GM18873 (cell line): ENCODE measurements at regions not wholly inside any gene's neighbourhood (a gene's known extent, or its start where the extent isn't known, plus 50 kb on each side); places are given as distances from the start of the nearest gene placed in this dataset.
A peak's percentile ranks its signal among the peaks of the same experiment; 100 is the strongest.

Experiments used
- ATAC-seq: cut with Tn5 transposase; IDR thresholded peaks from one replicate; pipeline ENCODE4 v1.9.1; 2021; ENCODE audit warnings: mild to moderate bottlenecking, moderate library complexity, moderate number of reproducible peaks; ENCODE audit not compliant: unreplicated experiment, low FRiP score

DNA sequence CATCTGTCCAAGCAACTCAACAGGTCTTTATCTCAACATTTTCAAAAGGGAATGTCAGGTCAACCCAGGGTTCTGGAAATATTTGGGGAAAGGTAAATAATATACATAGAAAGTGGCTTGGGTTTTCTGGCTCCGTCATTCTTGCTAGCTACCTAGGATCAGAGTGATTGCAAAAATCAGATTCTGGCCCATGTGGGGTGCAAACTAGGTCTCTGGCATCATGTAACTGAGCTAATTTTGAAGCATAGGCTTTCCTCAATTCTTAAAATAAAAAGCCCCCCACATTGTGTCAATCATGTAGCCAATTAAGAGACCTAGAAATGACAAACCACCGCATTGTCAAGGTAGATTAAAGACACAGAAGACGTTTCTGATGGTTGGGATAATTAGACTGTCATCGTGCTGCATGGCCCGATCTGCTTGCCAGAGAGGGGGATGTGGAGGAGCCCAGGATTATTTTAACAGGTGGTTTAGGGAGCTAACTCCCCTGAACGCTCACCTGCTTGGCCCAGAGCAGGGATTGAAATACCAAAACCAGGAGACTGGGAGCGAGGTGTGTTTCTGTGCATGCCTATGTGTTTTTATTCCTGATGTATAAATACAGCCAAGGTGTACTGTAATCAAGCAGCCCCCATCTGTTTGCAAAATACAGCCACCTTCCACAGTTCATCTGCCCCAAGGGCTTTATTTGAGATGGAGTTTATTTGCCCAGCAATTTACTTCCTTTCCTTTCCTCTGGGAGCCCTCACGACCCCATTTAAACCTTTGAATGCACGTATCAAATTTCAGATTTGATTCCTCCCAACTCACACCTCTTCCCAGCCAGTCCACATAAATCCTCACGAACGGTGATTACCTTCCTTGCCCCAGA is 189.5 kb downstream of the TTC8 start:
- no peak for ATAC-seq

DNA sequence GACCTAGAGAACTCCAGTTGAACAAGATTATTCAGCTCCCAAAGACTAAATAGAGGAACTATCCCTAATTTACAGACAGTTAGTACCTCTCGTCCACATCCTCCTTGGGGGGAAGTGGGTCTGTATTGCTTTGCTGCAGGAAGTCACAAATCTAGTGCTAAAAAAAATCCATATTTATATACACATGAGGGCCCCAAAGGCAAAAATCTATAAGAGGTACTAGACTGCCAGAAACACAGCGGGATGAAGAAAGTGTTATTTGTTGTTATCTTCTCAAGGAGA is 190.1 kb downstream of the TTC8 start:
- no peak for ATAC-seq

DNA sequence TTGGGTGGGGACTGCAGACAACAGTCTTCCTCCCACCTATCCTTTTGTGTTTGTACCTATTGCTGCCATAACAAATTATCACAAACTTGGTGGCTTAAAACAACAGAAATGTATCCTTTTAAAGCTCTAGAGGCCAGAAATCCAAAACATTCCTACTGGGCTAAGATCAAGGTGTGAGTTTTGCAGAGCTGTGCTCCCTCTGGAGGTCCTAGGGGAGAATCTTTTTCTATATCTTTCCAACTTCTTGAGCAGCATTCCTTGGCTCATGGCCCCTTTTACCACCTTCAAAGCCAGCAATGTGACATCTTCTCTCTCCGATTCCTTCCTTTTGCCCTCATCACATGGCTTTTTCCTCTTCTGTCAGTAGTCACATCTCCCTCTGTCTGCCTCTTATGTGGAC is 190.6 kb downstream of the TTC8 start:
- ATAC-seq, result no peak

DNA sequence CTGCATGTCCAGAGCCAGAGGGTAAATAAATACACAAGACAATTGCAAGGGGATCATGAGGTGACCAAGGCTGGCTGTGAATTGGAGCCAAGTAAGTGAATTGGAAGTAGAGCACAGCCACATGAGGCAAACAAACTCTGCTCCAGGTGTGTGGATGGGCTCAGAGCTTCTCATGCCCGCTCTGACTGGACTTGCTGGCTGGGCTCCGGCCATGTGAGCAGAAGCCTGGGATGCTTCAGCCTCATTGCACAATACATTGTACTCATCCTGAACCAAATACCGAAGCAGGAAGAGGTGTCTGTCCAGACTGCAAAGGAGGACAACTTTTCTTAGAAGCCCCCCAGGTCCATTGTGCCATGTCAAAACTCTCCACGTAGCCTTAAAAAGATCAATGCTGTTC is 193.0 kb downstream of the TTC8 start:
- no peak for ATAC-seq

DNA sequence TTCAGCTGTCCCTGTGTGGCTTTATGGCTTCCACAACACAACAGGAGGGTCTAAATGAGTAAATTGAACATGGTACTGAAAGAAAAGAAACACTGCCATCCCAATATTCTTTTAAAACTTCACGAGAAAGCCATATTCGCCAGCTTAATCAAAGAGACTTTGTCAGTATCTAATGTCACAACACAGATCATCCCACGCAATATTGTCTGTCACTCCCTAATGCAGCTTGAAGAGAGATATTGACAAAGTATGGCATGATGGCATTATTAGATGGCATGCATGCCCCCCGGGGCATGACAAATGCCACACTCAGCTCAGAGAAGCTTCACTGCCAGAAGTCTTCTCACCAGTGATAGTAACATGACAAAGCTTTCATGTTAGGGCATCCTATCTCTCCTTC is 197.8 kb downstream of the TTC8 start:
- ATAC-seq, result no peak

DNA sequence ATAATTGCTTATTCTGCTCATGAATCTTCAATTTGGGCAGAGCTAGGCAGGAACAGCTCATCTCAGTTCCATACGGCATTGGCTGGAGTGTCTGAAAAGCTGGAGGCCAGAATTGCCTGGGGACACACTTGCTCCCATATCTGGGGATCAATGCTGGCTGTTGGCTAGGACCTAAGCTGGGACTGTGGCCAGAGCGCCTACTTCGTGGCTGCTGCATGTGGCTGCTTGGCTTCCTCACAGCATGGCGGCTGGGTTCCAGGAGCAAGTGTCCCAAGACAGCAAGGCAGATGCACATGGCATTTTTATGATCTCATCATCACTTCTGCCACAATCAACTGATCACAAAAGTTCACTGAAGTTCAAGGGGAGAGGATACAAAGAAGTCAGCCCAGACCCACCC is 200.2 kb downstream of the TTC8 start:
- no peak for ATAC-seq

DNA sequence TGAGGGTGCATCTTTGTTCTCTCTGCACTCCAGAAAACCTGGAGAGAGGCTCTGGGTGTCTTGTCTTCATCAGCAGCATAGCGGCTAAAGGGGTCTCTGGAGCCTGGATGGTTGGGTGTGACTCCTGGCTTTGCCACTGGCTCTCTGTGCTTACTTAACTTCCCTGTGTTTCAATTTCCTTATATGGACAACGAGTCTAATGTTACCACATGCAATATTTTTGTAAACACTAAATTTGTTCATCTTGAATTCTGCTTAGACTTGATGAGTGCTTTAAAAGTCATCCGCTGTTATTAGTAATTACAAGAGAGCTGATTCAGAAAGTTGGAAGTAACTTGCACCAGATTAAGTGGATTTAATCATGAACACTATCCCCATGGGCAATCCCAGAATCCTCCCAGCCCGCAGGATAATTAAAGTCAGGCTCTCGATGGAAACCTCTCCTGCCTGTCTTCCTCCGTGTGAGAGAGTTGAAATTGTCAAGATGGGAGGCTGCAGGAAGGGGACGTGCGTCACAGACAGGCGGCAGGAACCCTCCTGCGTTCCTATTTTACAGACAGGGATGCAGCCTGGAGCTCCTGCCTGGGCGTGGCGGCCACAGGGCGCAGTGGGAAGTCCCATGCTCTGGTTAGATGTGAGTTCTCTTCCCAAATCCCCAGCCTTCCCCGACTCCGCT is 201.2 kb downstream of the TTC8 start:
- no peak for ATAC-seq

DNA sequence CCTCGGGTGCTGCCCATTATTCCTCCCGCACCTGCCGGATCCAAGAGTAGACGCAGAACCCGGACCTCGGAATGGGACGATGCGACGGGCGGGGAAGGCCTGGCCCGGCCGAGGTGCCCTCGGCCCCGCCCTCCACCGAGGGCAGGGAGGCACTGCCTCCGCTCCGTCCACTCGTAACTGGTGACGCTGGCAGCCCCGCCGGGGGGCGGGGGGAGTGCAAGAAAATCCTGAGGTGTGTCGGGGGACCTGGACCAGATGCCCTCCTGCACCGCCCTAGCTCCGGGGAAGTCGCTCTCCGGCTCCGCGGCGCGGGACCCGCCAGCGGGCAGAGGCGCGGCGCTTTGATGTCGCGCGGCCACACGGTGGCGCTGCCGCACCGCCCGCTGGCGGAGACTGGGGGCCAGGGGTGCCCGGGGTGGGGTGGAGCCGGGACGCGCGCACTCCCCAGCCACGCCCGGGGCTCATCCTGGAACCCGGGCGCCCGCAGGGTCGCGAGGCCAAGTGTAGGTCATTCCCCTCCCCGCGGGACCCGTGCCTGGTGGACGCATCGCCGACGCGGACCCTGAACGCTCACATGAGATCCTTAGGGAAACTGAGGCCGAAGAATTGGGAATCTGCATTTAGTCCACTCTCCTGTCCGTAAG is 202.8 kb downstream of the TTC8 start:
- ATAC-seq, result no peak

DNA sequence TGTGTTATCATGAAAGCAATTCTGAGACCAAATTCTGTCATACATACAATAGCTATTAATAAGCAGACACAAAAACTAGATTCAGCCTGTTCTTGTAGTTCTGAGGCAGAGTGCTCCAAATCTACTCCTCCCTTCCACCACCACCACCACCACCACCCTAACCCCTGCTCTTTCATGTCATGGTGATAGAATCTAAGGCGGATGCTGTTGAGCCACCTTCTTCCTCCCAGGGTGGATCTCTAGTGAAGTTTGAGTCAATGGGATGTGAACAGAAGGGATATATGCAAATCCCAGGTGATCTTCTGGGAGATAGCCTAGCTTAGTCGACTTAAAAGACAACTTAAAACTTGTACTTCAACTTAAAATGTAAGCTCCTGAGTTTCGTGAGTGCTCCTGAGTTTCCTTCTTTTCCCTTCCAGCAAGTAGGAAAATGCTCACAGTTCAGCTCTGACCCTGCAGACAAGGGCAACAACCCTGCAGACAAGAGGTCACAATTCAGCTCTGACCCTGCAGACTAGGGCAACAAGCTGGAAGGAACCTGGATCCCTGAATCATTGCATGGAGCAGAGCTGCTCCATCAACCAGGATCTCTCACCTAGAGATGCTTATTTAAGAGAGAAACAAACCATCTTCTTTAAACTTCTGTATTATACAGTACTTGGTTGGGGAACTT is 204.1 kb downstream of the TTC8 start:
- ATAC-seq, result no peak

DNA sequence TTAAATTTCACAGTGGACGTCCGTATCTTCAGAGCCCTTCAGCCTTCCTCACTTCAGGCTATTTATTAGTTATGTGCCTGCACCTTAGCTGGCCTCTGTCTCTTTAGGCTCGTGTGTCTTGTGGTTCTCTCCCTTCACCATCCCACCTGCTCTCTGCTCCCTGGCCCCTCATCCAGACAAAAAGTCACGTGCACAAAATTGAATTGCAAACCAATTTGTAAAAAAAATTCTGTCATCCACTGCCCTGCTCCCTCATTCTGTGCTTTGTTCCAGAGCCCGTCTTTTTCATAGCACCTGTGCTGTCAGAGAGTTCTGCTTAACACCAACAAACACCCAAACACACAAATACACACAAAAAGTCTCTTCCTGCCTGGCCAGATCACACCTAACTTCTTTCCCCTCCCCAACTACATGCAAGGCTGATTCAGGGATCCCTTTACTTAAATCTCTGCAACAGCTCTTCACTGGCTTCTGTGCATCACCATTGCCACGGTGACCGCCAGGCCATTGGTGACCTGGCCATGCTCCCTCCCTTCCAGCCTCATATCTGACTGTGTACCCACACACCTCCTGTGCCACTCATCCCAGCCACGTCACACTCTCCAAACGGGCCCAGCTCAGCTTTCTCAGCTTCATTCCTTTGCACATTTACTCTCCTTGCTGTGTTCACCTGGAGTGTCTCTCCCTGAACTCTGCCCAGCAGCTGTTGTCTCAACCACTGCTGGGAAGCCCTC is 205.7 kb downstream of the TTC8 start:
- ATAC-seq, result no peak

DNA sequence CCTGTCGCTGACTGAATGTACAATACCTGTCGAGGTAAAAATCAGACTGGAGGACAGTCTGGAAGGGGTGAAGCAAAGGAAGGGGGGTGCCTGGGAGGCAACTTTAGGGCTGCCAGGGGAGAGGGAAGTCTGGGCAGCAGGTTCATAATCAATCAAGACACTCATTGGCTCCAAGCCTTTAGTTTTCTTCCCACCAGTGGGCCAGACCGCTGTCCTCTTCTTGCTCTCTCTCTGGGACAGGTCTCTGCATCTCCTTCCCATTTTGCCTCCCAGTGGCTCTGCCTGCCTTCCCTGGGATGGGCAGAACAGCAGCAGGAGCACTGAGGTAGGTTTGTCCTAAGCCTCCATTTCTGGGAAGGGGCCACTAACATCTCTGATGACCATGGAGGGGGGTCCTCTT is 206.5 kb downstream of the TTC8 start:
- no peak for ATAC-seq

DNA sequence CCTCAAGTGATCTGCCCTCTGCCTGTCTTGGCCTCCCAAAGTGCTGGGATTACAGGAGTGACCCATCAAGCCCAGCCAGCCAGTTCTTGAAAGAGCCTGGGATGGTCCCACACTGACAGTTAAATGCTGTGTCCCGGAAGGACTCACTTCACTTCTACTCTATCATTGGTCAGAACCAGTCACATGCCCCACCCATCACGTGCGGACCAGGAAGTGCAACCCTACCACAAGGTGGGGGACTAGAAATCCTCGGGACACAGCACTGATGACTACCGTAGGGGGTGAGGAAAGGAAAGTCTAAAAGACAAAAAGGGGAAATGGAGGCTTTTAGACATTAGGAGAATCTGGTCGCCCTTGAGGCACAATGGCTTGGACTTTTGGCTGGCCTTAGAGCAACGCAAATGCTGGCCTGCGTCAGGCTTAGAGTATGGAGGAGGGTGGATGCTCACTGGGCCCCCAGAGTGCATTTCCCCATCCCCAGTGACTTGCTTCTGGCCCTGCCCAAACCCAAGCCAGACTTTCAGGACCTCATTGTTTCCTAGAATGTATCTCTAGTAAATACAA is 207.7 kb downstream of the TTC8 start:
- no peak for ATAC-seq

DNA sequence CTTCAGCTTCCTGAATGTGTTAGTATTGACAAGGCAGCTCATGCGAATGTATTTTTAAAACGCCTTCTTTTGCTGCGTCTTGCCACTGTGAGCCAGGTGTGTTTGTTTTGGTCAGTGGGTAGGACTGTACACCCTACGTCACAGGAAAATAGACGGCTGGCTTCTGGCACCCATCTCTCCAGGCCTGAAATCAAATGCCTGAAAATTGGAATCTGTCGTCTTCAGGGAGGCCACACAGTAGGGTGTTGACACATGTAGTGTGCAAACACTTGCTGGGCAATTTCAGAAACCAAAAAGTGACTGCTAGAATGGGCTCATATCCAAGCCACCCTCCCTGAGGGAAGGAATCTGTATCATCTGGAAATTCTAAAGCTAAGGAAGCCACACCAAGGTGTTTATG is 209.3 kb downstream of the TTC8 start:
- ATAC-seq, result no peak

DNA sequence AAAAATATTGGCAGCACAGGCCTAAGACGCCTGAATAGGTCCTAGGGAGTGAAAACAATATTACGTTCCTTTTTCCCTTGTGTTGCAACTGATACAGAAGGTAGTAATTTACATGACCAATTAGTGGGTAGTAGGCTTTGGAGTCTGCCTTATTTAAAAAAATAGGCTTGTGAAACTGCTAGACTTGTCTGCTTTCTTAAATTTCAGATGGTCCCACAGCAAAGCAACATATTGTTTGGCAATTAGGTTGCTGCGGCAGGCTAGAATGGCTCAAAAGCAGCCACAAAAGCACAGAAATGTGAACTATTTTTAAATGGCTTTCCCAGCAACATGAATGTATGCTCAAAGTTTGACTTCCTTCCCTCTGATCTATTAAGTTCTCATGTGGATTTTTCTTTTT is 211.9 kb downstream of the TTC8 start:
- ATAC-seq, result no peak

DNA sequence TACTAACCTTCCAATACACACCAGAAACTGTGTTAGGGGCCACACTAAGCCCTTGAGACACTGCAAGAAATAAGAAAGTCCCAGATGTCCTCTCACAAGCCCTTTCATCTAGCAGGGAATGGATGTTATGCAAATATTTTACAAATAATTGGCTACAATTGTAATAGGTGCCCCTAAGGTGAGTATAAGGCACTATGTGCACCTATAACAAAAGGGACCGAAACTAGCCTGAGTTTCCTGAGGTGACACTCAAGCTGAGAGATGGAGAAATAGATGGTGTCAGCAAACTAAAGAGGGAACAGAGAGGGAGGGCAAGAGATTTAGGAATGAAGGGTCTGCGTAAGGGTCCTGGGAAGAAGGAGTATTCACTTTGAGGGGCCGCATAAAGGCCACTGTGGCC is 212.6 kb downstream of the TTC8 start:
- no peak for ATAC-seq

DNA sequence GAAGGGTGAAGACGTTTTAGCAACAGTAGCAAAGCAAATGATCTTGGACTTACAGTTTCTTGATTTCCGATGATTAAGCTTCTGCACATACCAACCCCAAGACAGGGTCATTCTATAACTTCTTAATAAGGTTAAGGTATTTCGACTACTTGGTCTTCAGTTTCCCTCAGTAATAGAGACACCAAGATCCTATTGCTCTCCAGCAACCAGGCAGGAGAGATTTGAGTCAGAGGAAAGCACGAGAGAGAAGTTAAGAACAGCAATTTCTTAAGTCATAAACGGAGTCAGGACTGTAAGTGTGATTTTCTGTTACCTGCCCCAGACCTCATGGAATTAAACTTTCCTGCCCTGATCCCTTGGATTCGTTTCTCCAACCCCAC is 215.6 kb downstream of the TTC8 start:
- ATAC-seq, result no peak

DNA sequence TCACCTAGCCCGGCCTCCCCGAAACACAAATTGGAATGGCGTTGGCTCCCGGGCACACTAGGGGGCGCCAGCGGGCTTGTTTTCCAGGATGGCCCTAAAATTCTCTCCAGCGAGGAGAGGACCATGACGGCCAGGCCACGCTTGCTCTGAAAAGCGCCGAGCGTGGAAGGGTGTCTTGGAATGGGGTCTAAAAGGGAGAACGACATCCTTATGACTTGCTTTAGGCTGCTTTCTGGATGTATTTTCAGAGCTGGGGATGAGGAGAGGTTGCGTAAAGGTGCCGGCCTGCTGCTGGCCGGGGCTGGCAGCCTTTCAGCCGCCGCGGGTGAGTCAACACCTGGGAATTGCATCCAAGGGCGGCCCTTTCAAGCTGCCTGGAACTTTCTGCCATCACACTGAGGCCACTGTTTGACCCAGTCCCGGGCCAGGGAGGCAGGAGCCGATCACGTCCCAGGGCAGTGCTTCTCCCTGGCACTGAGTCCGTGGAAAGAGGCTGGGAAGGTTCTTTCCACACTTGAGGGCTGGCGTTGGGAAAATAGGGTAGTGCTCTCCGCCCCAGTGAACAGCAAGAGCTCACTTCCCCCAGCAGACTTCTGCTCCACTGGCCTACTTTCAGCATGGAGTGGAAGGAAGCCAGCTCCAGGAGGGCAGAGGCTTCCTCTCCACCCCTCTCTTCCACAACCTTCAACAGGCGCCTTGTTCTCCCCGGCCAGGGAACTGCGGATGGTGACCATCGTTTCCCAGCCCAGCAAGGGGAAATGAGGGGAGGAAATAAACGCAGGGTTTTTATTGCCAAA is 216.2 kb downstream of the TTC8 start:
- peak; percentile 62 for ATAC-seq

DNA sequence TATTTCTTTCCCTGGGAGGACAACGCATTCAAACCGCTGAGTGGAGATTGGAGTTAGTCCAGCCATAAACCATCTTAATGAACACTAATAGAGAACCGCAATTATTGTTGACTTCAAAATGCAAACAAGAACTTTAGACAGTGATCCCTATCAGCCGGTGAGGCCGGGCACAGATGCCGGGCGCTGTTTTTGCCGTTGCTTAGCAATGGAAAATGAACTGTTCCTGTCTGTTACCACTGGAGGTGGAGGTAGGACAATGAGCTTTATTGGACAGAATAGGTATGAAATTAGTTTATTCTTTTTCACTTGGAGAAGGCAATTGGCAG is 216.8 kb downstream of the TTC8 start:
- ATAC-seq, result no peak

DNA sequence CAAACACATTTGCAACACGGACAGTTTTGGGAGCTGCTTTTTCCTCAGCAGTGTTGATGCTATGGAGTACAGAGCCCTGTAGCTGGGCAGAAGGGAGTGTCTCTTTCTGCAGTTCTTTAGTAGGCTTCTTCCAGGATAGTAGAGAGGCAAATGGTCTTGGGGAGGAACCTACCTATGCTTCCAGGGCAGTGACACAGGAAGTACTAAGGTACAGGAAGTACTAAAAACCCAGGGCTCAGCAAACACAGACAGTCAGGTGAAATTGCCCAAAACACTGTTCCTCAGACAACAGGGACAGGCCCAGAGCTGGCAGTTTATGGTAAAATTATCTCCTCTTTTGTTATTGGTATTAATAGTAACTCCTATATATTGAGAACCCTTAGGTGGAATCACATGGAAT is 217.6 kb downstream of the TTC8 start:
- ATAC-seq, result no peak

DNA sequence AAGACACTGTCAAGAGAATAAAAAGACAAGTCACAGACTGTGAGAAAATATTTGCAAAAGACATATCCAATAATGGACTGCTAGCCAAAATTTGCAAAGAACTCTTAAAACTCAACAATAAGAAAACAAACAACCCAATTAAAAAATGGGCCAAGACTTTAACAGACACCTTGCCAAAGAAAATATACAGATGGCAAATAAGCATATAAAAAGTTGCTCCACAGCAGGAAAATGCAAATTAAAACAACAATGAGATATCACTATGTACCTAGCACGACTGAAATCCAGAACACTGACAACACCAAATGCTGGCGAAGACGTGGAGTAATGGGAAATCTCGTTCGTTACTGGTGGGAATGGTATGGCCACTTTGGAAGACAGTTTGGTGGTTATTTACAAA is 228.9 kb downstream of the TTC8 start:
- no peak for ATAC-seq
